ENCODE measurements at regions not wholly inside any gene's neighbourhood (a gene's known extent, or its start where the extent isn't known, plus 50 kb on each side); places are given as distances from the start of the nearest gene placed in this dataset.

GRCh38 chr11:112564228-112564955, 303.7 kb upstream of the PLET1 start:
- H3K36me3 ChIP-seq (ENCODE audit: insufficient read depth) = no peaks in the 10 kb centered on the region
- no peak overlapping the region for H2AFZ ChIP-seq (ENCODE audit: low read depth)
- no peak for TF ChIP-seq CTCF (conservative IDR thresholded peaks at IDR 0.05; ENCODE audit: low read depth, low read length)

GRCh38 chr11:112565551-112565950, 304.9 kb upstream of the PLET1 start:
- H3K9ac ChIP-seq = no peak overlapping the region
- TF ChIP-seq CTCF (conservative IDR thresholded peaks at IDR 0.05; ENCODE audit: low read depth, low read length) = no peak
- no peak overlapping the region for H3K27ac ChIP-seq
- H3K79me2 ChIP-seq (ENCODE audit: insufficient read depth, low read depth) = no peaks in the 10 kb centered on the region
- no peak overlapping the region for H3K4me2 ChIP-seq
- H4K20me1 ChIP-seq (ENCODE audit: insufficient read depth) = no peaks in the 10 kb centered on the region
- no peak overlapping the region for H3K4me3 ChIP-seq (IDR thresholded peaks at IDR 0.05; ENCODE audit: insufficient read depth, low read depth, low read length)
- H3K27me3 ChIP-seq (ENCODE audit: insufficient read depth, low read depth) = no peaks in the 10 kb centered on the region
- H3K4me1 ChIP-seq (ENCODE audit: low read depth, poor library complexity, severe bottlenecking) = no peaks in the 10 kb centered on the region
- H2AFZ ChIP-seq (ENCODE audit: low read depth) = no peak overlapping the region
- H3K36me3 ChIP-seq (ENCODE audit: insufficient read depth) = no peaks in the 10 kb centered on the region

More at GRCh38 chr11:112564228-112564955, 303.7 kb upstream of the PLET1 start:
- no peaks in the 10 kb centered on the region for H4K20me1 ChIP-seq (ENCODE audit: insufficient read depth)
- H3K27me3 ChIP-seq (ENCODE audit: insufficient read depth, low read depth) = no peaks in the 10 kb centered on the region
- H3K79me2 ChIP-seq (ENCODE audit: insufficient read depth, low read depth) = no peaks in the 10 kb centered on the region
- H3K9ac ChIP-seq = no peak overlapping the region
- H3K4me1 ChIP-seq (ENCODE audit: low read depth, poor library complexity, severe bottlenecking) = no peaks in the 10 kb centered on the region
- H3K27ac ChIP-seq = no peak overlapping the region
- no peak overlapping the region for H3K4me2 ChIP-seq
- H3K4me3 ChIP-seq (IDR thresholded peaks at IDR 0.05; ENCODE audit: insufficient read depth, low read depth, low read length) = no peak overlapping the region

GRCh38 chr11:112566124-112566523, 305.5 kb upstream of the PLET1 start:
- Histone ChIP-seq H3K27ac (no peak overlapping the region), H3K4me1 (ENCODE audit: low read depth, poor library complexity, severe bottlenecking) (no peaks in the 10 kb centered on the region), H3K4me3 (IDR thresholded peaks at IDR 0.05; ENCODE audit: insufficient read depth, low read depth, low read length) (no peak overlapping the region), H4K20me1 (ENCODE audit: insufficient read depth) (no peaks in the 10 kb centered on the region), H3K36me3 (ENCODE audit: insufficient read depth) (no peaks in the 10 kb centered on the region), H3K27me3 (ENCODE audit: insufficient read depth, low read depth) (no peaks in the 10 kb centered on the region), H3K9ac (no peak overlapping the region), H3K79me2 (ENCODE audit: insufficient read depth, low read depth) (no peaks in the 10 kb centered on the region), H3K4me2 (no peak overlapping the region), H2AFZ (ENCODE audit: low read depth) (no peak overlapping the region)
- TF ChIP-seq CTCF (conservative IDR thresholded peaks at IDR 0.05; ENCODE audit: low read depth, low read length) = no peak

GRCh38 chr11:112570333-112570732, 309.7 kb upstream of the PLET1 start:
- H4K20me1 ChIP-seq (ENCODE audit: insufficient read depth) = no peaks in the 10 kb centered on the region

More at GRCh38 chr11:112570333-112570732, 309.7 kb upstream of the PLET1 start:
- H3K9ac ChIP-seq = no peak overlapping the region
- H3K4me2 ChIP-seq = no peak overlapping the region
- H3K79me2 ChIP-seq (ENCODE audit: insufficient read depth, low read depth) = no peaks in the 10 kb centered on the region
- H3K27me3 ChIP-seq (ENCODE audit: insufficient read depth, low read depth) = no peaks in the 10 kb centered on the region
- no peaks in the 10 kb centered on the region for H3K4me1 ChIP-seq (ENCODE audit: low read depth, poor library complexity, severe bottlenecking)
- H3K36me3 ChIP-seq (ENCODE audit: insufficient read depth) = no peaks in the 10 kb centered on the region
- TF ChIP-seq CTCF (conservative IDR thresholded peaks at IDR 0.05; ENCODE audit: low read depth, low read length) = no peak
- H3K27ac ChIP-seq = no peak overlapping the region
- H2AFZ ChIP-seq (ENCODE audit: low read depth) = no peak overlapping the region
- no peak overlapping the region for H3K4me3 ChIP-seq (IDR thresholded peaks at IDR 0.05; ENCODE audit: insufficient read depth, low read depth, low read length)
